GM10248 (cell line): ENCODE measurements at regions not wholly inside any gene's neighbourhood (a gene's known extent, or its start where the extent isn't known, plus 50 kb on each side); places are given as distances from the start of the nearest gene placed in this dataset.

Source experiments
- CTCF ChIA-PET: fragments of 300-600 bp; sonication (Branson Sonifier 250); formaldehyde crosslinking; extraction: SDS; loops from one replicate; lab custom pipeline; 2021; ENCODE audit warnings: antibody characterized with exemption; lab: Yijun Ruan, JAX
- POLR2A ChIA-PET: fragments of 350-650 bp; sonication (Branson Sonifier 250); formaldehyde crosslinking; extraction: SDS; loops from one replicate; lab custom pipeline; 2020; ENCODE audit warnings: antibody characterized with exemption; lab: Yijun Ruan, JAX
- DNase-seq: peaks from one replicate; pipeline ENCODE4 v3.0.0; 2012; ENCODE audit errors: extremely low spot score
- CTCF ChIP-seq: IDR thresholded peaks from 2 replicates; pipeline ENCODE4 v1.5.1; 2012; ENCODE audit warnings: mild to moderate bottlenecking, low read depth; ENCODE audit errors: extremely low read depth, missing control alignments, control extremely low read depth

DNA sequence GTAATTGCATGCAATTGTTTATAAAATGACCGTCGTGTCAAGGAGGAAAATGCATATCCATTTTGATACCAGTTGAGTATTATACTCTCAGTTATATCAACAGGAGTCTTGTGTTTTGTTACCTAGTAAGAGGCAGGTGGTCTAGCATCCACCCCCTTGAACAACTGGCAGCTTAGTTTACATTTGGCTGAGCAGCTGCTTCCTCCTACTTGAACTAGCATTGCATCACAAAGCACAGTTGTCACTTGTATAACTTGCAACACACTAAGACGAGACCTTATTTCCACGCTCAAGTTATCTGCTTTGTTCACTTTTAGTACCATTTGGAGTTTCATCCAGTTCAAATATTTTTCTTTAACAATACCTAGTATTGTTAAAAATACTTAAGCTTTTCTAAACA, 75.4 kb upstream of the UBE2E3 start:
- TF ChIP-seq CTCF: no peak
- DNase-seq: no peak
- CTCF ChIA-PET: no interaction called here
- POLR2A ChIA-PET: no interaction called here

DNA sequence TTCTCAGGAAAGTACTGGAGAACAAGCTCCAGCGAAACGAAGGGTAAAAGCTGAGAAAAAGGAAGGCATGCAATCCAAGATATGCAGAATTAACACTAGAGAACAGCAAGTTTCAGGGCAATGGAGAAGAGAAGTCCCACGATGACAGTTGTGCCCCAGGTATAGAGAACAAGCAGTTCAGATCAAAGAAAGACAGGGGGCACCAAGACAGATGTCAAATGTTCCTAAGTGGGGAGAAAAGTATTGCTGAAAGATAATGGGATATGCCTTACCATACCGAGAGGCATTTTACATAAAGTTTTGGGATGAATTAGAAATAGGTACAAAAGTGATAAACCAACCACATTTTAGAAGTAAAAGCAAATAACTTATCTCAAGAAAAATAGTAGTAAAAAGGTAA, 79.1 kb upstream of the UBE2E3 start:
- ChIA-PET POLR2A (no interaction called here), CTCF (interaction anchor here (1.5 kb wide), 1 partner anchor 53 kb away, joined by 4 read pairs; no protein-coding TSS in a partner anchor)
- DNase-seq: no peak
- no peak for TF ChIP-seq CTCF

GRCh38 chr2:180893752-180894151, 86.7 kb upstream of the UBE2E3 start:
- DNase-seq: no peak
- TF ChIP-seq CTCF: no peak
- CTCF ChIA-PET: no interaction called here
- POLR2A ChIA-PET: no interaction called here

DNA sequence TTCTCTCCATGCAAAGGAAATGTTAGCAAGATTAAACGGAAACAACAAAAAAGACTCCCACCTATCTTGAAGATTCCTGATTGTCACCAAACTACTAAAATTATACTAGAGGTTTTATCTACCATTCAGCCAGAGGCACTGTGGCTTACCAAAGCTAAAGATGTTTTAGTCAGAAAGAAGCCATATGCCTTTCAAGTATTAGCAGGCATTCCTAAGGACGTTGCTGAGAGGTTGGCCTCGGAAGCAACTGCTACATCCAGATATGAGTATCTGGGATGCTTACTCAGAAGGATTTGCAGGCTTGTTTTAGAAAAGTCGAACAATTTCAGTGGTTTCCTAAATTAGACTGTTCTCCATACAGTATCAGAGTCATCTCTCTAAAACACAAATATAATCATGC, 88.3 kb upstream of the UBE2E3 start:
- no peak for TF ChIP-seq CTCF
- no peak for DNase-seq
- ChIA-PET CTCF (interaction anchor here (1.3 kb wide), 1 partner anchor 12 kb away, joined by 3 read pairs; no protein-coding TSS in a partner anchor), POLR2A (no interaction called here)

DNA sequence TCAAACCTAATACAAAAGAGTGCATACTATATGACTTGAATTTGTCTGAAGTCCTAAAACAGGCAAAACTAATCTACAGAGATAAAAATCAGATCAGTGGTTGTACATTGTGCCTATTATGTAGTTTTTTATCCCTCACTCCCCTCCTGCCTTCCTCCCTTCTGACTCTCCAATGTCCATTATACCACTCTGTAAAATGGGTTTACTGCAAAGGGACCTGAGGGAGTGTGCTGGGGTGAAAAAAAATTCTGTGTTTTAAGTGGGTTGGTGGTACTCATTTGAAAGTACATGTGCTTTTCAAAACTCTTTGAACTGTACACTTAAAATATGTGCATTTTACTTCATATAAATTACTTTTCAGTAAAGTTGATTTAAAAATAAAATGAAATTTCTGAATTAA, 89.0 kb upstream of the UBE2E3 start:
- ChIA-PET CTCF (no interaction called here), POLR2A (no interaction called here)
- no peak for TF ChIP-seq CTCF

DNA sequence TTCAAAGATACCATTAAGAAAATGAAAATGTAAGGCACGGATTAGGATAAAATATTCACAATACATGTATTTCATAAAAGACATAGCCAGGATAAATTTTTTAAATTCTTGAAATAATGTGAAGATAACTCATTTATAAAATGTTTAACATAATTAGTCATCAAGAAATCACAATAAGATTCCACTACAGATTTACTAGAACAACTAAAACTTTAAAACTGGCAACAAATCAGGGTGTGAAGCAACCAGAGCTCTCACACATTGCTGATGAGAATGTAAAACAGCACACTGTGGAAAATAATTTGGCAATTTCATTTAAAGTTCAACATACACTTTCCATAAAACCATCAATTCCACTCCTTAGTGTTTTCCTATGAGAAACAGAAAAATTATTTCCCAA, 89.6 kb upstream of the UBE2E3 start:
- ChIA-PET CTCF (interaction anchor here (1.2 kb wide), 1 partner anchor 9 kb away, joined by 3 read pairs; no protein-coding TSS in a partner anchor), POLR2A (no interaction called here)
- no peak for TF ChIP-seq CTCF
- no peak for DNase-seq

More for the DNA sequence above, 89.0 kb upstream of the UBE2E3 start:
- DNase-seq: no peak

DNA sequence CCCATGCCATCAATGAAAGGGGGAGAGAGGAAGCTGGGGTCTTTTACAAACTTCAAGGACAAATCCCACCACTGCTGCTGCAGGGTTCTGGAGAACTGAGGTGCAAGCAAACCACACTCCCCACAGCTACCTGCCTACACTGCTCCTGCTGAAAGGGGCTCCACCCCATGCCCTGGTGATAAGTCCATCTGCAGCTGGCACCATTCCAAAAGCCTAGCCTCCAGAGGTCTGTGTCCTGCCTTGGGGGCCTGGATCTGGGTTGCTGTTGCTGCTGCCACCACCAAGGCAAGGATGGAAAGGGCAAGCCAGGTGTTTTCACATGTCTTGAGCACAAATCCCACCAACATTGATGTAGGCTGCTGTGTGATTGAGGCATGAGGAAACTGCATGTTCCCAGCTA, 97.4 kb upstream of the UBE2E3 start:
- CTCF ChIA-PET: no interaction called here
- no peak for DNase-seq

More for the DNA sequence above, 97.4 kb upstream of the UBE2E3 start:
- POLR2A ChIA-PET: no interaction called here
- no peak for TF ChIP-seq CTCF
